ENCODE measurements at regions not wholly inside any gene's neighbourhood (a gene's known extent, or its start where the extent isn't known, plus 50 kb on each side); places are given as distances from the start of the nearest gene placed in this dataset.

- Histone ChIP-seq H3K27me3 (replicated peaks in 1 of 2; ENCODE audit: control insufficient read depth in 2 of 2, insufficient read depth in 2 of 2, low read length in 1 of 2) (no peaks in the 10 kb centered on the region), H3K4me1 (ENCODE audit: control insufficient read depth, insufficient read depth, low read length) (peaks cover 8% of the 10 kb centered on the region; the same call in 1 of the 2 replicates), H3K4me2 (ENCODE audit: control insufficient read depth, insufficient read depth) (no peak overlapping the region), H2AFZ (ENCODE audit: control insufficient read depth, low read depth, low read length) (no peak overlapping the region), H3K9ac (ENCODE audit: control insufficient read depth, insufficient read depth, low read length) (no peak overlapping the region), H3K79me2 (ENCODE audit: control insufficient read depth, insufficient read depth, low read length) (no peaks in the 10 kb centered on the region), H3K4me3 (no peak overlapping the region), H3K36me3 (ENCODE audit: control insufficient read depth in 2 of 2, insufficient read depth in 2 of 2, low read length in 1 of 2) (no peaks in the 10 kb centered on the region), H4K20me1 (ENCODE audit: control insufficient read depth, insufficient read depth) (no peaks in the 10 kb centered on the region), H3K9me3 (replicated peaks; ENCODE audit: control insufficient read depth, insufficient read depth, low read length) (no peaks in the 10 kb centered on the region; the same call in 2 of the 3 replicates), H3K27ac (ENCODE audit: control insufficient read depth, insufficient read depth) (no peak overlapping the region)
- ChIA-PET POLR2A (no interaction called here), SMC1A (ENCODE audit: uncharacterized antibody, unreplicated experiment) (interaction anchor here (1.0 kb wide), 1 partner anchor 9 kb away, joined by 3 read pairs; no protein-coding TSS in a partner anchor), RAD21 (ENCODE audit: unreplicated experiment) (no interaction called here), CTCF (no interaction called here)
- 67% methylated on average over 5 of the region's 5 CpGs for WGBS (ENCODE audit: insufficient coverage, insufficient replicate concordance, low lambda C conversion rate, missing lambda C conversion rate)
- DNase-seq (ENCODE audit: low read depth, low spot score) (no peak), FAIRE-seq (no peak), ATAC-seq (no peak)
- BruUV-seq (replicated peaks) = no TSS peak
- intact Hi-C loops (cut with micrococcal nuclease; ENCODE audit: unreplicated experiment) (loop anchor here (5.0 kb wide), 1 partner anchor 69 kb away; no protein-coding TSS in a partner anchor), in situ Hi-C loops (cut with MboI) (no loop called here)
- no peak for TF ChIP-seq SREBF1 (IDR thresholded peaks at IDR 0.05; ENCODE audit: low read length)
- TF ChIP-seq, protein P1, sequence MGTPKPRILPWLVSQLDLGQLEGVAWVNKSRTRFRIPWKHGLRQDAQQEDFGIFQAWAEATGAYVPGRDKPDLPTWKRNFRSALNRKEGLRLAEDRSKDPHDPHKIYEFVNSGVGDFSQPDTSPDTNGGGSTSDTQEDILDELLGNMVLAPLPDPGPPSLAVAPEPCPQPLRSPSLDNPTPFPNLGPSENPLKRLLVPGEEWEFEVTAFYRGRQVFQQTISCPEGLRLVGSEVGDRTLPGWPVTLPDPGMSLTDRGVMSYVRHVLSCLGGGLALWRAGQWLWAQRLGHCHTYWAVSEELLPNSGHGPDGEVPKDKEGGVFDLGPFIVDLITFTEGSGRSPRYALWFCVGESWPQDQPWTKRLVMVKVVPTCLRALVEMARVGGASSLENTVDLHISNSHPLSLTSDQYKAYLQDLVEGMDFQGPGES (IDR thresholded peaks at IDR 0.05) = no peak
- no peak for TF ChIP-seq BACH1 (IDR thresholded peaks at IDR 0.05; ENCODE audit: borderline replicate concordance)
- TF ChIP-seq ZNF24 (IDR thresholded peaks at IDR 0.05) = no peak
- TF ChIP-seq ASH2L (IDR thresholded peaks at IDR 0.05; ENCODE audit: borderline replicate concordance, low read depth) = no peak
- TF ChIP-seq, protein P2, sequence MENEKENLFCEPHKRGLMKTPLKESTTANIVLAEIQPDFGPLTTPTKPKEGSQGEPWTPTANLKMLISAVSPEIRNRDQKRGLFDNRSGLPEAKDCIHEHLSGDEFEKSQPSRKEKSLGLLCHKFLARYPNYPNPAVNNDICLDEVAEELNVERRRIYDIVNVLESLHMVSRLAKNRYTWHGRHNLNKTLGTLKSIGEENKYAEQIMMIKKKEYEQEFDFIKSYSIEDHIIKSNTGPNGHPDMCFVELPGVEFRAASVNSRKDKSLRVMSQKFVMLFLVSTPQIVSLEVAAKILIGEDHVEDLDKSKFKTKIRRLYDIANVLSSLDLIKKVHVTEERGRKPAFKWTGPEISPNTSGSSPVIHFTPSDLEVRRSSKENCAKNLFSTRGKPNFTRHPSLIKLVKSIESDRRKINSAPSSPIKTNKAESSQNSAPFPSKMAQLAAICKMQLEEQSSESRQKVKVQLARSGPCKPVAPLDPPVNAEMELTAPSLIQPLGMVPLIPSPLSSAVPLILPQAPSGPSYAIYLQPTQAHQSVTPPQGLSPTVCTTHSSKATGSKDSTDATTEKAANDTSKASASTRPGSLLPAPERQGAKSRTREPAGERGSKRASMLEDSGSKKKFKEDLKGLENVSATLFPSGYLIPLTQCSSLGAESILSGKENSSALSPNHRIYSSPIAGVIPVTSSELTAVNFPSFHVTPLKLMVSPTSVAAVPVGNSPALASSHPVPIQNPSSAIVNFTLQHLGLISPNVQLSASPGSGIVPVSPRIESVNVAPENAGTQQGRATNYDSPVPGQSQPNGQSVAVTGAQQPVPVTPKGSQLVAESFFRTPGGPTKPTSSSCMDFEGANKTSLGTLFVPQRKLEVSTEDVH (IDR thresholded peaks at IDR 0.05; ENCODE audit: low read depth, partially characterized antibody) = no peak
- TF ChIP-seq HDAC6 (IDR thresholded peaks at IDR 0.05; ENCODE audit: unreplicated experiment) = no peak
- no peak for TF ChIP-seq ZSCAN29 (IDR thresholded peaks at IDR 0.05)
- no peak for TF ChIP-seq RAD51 (IDR thresholded peaks at IDR 0.05)
- TF ChIP-seq GABPA (IDR thresholded peaks at IDR 0.05; ENCODE audit: low read depth) = no peak
- no peak for TF ChIP-seq FOXM1 (IDR thresholded peaks at IDR 0.05; ENCODE audit: low read depth, low read length)
- no peak for TF ChIP-seq CBFB (IDR thresholded peaks at IDR 0.05; ENCODE audit: low read depth)
Measured at GRCh38 chr13:39957868-39958677, 302.6 kb downstream of the COG6 start.
